Transverse colon (tissue), 4 donors: ENCODE measurements at regions not wholly inside any gene's neighbourhood (a gene's known extent, or its start where the extent isn't known, plus 50 kb on each side); places are given as distances from the start of the nearest gene placed in this dataset.

Source experiments
- EP300 ChIP-seq: sonication (generic); formaldehyde crosslinking; IDR thresholded peaks from one replicate; pipeline ENCODE4 v1.6.1; 2017; ENCODE audit warnings: antibody characterized with exemption, low read depth
- POLR2A ChIP-seq: fragments of 450-650 bp; IDR thresholded peaks from one replicate; pipeline ENCODE4 v1.6.1; 2016; ENCODE audit warnings: antibody characterized with exemption, mild to moderate bottlenecking, moderate library complexity
- POLR2AphosphoS5 ChIP-seq, 3 donors: sonication (generic); formaldehyde crosslinking; IDR thresholded peaks; one replicate each; pipeline ENCODE4 v1.6.1; 2016; ENCODE audit warnings: antibody characterized with exemption in 3 of 3
- TF ChIP-seq, protein P1 (sequence below), 5 experiments: fragments of 200-600 bp in 3 of 5; fragments of 450-650 bp in 2 of 5; sonication (generic) in 3 of 5; IDR thresholded peaks; 1 replicate in 2 of 5; 2 replicates in 3 of 5; pipeline ENCODE4 v1.5.1; 2016 to 2017; ENCODE audit warnings: antibody characterized with exemption in 5 of 5, inconsistent platforms in 3 of 5, mild to moderate bottlenecking in 2 of 5, moderate library complexity in 1 of 5

DNA sequence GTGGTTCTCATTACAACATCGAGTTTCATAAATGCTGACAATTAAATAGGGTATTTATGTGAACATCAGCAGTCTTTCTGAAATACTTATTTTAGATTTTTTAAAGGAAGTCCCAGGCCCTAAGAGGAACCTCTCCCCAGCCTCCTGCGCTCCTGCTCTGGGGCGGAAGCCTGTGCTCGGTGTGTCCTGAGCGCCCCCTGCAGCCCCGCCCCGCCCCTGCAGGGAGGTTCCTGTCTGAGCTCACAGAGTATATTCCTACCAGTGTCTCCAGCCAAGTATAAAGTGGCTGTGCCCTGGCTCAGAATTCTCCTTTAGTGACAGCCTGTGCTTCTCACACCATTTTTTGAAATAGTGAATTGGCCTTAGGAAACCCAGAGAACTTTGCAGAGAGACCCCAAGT is 567.9 kb downstream of the GOLGA6L6 start:
- TF ChIP-seq, protein P1, sequence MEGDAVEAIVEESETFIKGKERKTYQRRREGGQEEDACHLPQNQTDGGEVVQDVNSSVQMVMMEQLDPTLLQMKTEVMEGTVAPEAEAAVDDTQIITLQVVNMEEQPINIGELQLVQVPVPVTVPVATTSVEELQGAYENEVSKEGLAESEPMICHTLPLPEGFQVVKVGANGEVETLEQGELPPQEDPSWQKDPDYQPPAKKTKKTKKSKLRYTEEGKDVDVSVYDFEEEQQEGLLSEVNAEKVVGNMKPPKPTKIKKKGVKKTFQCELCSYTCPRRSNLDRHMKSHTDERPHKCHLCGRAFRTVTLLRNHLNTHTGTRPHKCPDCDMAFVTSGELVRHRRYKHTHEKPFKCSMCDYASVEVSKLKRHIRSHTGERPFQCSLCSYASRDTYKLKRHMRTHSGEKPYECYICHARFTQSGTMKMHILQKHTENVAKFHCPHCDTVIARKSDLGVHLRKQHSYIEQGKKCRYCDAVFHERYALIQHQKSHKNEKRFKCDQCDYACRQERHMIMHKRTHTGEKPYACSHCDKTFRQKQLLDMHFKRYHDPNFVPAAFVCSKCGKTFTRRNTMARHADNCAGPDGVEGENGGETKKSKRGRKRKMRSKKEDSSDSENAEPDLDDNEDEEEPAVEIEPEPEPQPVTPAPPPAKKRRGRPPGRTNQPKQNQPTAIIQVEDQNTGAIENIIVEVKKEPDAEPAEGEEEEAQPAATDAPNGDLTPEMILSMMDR (IDR thresholded peaks at IDR 0.05), result no peak
- no peak for TF ChIP-seq POLR2A
- TF ChIP-seq POLR2AphosphoS5 (IDR thresholded peaks at IDR 0.05), result no peak
- TF ChIP-seq EP300, result no peak
